Panc1 (cell line): ENCODE measurements at regions not wholly inside any gene's neighbourhood (a gene's known extent, or its start where the extent isn't known, plus 50 kb on each side); places are given as distances from the start of the nearest gene placed in this dataset.

Experiments
- ATAC-seq: fragments of 200-7000 bp; cut with Tn5 transposase; 2 replicates; pipeline ENCODE4 v1.9.1; 2020; ENCODE audit warnings: mild to moderate bottlenecking, moderate library complexity
- BruUV-seq: library from RNA; stranded (reverse); fragments of 400-500 nt; replicated peaks from 2 replicates; lab custom pipeline; 2021; lab: Mats Ljungman, UMichigan
- CTCF ChIA-PET: fragments of 300-600 bp; sonication (Branson Sonifier 250); formaldehyde crosslinking; loops from one replicate; lab custom pipeline; 2022; ENCODE audit warnings: antibody characterized with exemption; lab: Charles Lee
- POLR2A ChIA-PET: fragments of 300-600 bp; sonication (Branson Sonifier 250); formaldehyde crosslinking; loops from one replicate; lab custom pipeline; 2022; ENCODE audit warnings: antibody characterized with exemption; lab: Charles Lee
- DNase-seq: peaks from one replicate; pipeline ENCODE4 v3.0.0-alpha.2; 2010; ENCODE audit warnings: low read depth, low spot score
- H3K27ac ChIP-seq: 2 replicates; pipeline ENCODE4 v1.5.1; 2011; ENCODE audit warnings: mild to moderate bottlenecking, low read length, inconsistent platforms
- H3K27me3 ChIP-seq: fragments of 200-500 bp; sonication (Bioruptor generic); 2 replicates; pipeline ENCODE4 v1.6.0; 2014; ENCODE audit warnings: low read length, inconsistent platforms; ENCODE audit not compliant: control insufficient read depth, insufficient read depth
- H3K36me3 ChIP-seq: fragments of 200-500 bp; sonication (Bioruptor generic); 2 replicates; pipeline ENCODE4 v1.5.1; 2014; ENCODE audit warnings: inconsistent platforms, mild to moderate bottlenecking, low read length, moderate library complexity; ENCODE audit not compliant: control insufficient read depth, insufficient read depth
- H3K4me1 ChIP-seq: 2 replicates; pipeline ENCODE4 v1.5.1; 2011; ENCODE audit warnings: inconsistent platforms, mild to moderate bottlenecking, low read length, moderate library complexity; ENCODE audit not compliant: control insufficient read depth, insufficient read depth
- H3K4me3 ChIP-seq, 2 experiments: 2 replicates each; pipeline ENCODE4 v1.5.1; 2011 to 2012; ENCODE audit warnings: low read depth in 2 of 2, low read length in 2 of 2, mild to moderate bottlenecking in 2 of 2, inconsistent platforms in 1 of 2, moderate library complexity in 1 of 2
- H3K9me3 ChIP-seq: fragments of 200-500 bp; sonication (Bioruptor generic); 2 replicates; pipeline ENCODE4 v1.5.1; 2014; ENCODE audit warnings: low read depth, mild to moderate bottlenecking, inconsistent platforms, low read length, moderate library complexity; ENCODE audit not compliant: control insufficient read depth, insufficient read depth
- CTCF ChIP-seq: fragments of 450-650 bp; IDR thresholded peaks from 2 replicates; pipeline ENCODE4 v1.5.1; 2017; ENCODE audit warnings: mild to moderate bottlenecking
- POLR2AphosphoS5 ChIP-seq: IDR thresholded peaks from 2 replicates; pipeline ENCODE4 v1.6.1; 2012; ENCODE audit warnings: mild to moderate bottlenecking, low read depth, low read length, moderate library complexity
- REST ChIP-seq, 2 experiments: IDR thresholded peaks; 2 replicates each; pipeline ENCODE4 v1.6.1; 2011 to 2012; ENCODE audit warnings: low read depth in 2 of 2, control low read depth in 1 of 2, low read length in 1 of 2, mild to moderate bottlenecking in 1 of 2, moderate library complexity in 1 of 2; ENCODE audit not compliant: insufficient read depth in 1 of 2
- SIN3A ChIP-seq: IDR thresholded peaks from 2 replicates; pipeline ENCODE4 v1.6.1; 2012; ENCODE audit warnings: low read depth, mild to moderate bottlenecking, low read length, moderate library complexity, borderline replicate concordance; ENCODE audit not compliant: insufficient read depth
- TCF7L2 ChIP-seq: IDR thresholded peaks from 2 replicates; pipeline ENCODE4 v1.6.1; 2011; ENCODE audit warnings: mild to moderate bottlenecking, low read depth, low read length, inconsistent platforms
- in situ Hi-C: cut with HindIII; loops from 2 replicates; pipeline ENCODE4 v1.10.0; 2016; ENCODE audit warnings: low sequenced_read_pairs, low pct_unique_long_range_greater_than_20kb
- intact Hi-C: fragments of 100-400 bp; cut with micrococcal nuclease; formaldehyde crosslinking; loops from one replicate; pipeline ENCODE4 v1.10.0; 2022; ENCODE audit not compliant: unreplicated experiment

GRCh38 chr17:36786867-36787266 is 150.4 kb upstream of the LHX1 start:
- TF ChIP-seq TCF7L2 (no peak), POLR2AphosphoS5 (no peak), CTCF (no peak), REST (IDR thresholded peaks at IDR 0.05; ENCODE audit: insufficient read depth in 1 of 2, low read depth in 2 of 2, low read length in 1 of 2) (no peak), SIN3A (no peak)
- POLR2A ChIA-PET: no interaction called here

GRCh38 chr17:36791150-36791941 is 145.9 kb upstream of the LHX1 start:
- in situ Hi-C loops: no loop called here
- ATAC-seq (no peak), DNase-seq (no peak)
- no peak for TF ChIP-seq REST (IDR thresholded peaks at IDR 0.05; ENCODE audit: insufficient read depth in 1 of 2, low read depth in 2 of 2, low read length in 1 of 2)
- no peak for TF ChIP-seq POLR2AphosphoS5
- TF ChIP-seq TCF7L2: no peak
- no peak for TF ChIP-seq CTCF
- TF ChIP-seq SIN3A: no peak
- intact Hi-C loops: no loop called here
- Histone ChIP-seq H3K4me1 (no peaks in the 10 kb centered on the region), H3K36me3 (no peaks in the 10 kb centered on the region), H3K9me3 (no peaks in the 10 kb centered on the region), H3K27me3 (no peaks in the 10 kb centered on the region), H3K27ac (no peak overlapping the region), H3K4me3 (no peak overlapping the region)
- ChIA-PET POLR2A (no interaction called here), CTCF (no interaction called here)
- BruUV-seq: no TSS peak

More at GRCh38 chr17:36786867-36787266, 150.4 kb upstream of the LHX1 start:
- Histone ChIP-seq H3K4me1 (no peaks in the 10 kb centered on the region), H3K4me3 (no peak overlapping the region), H3K27ac (no peak overlapping the region), H3K36me3 (no peaks in the 10 kb centered on the region), H3K9me3 (no peaks in the 10 kb centered on the region), H3K27me3 (no peaks in the 10 kb centered on the region)
- BruUV-seq: no TSS peak
- no peak for DNase-seq
- CTCF ChIA-PET: no interaction called here
- intact Hi-C loops: no loop called here
- in situ Hi-C loops: no loop called here
- ATAC-seq: no peak
